ENCODE measurements at regions not wholly inside any gene's neighbourhood (a gene's known extent, or its start where the extent isn't known, plus 50 kb on each side); places are given as distances from the start of the nearest gene placed in this dataset.

- TF ChIP-seq SIN3A (IDR thresholded peaks at IDR 0.05; ENCODE audit: borderline replicate concordance, insufficient read depth, low read length): no peak
Observed at GRCh38 chr6:90431576-90431975, 134.9 kb upstream of the BACH2 start.

DNA sequence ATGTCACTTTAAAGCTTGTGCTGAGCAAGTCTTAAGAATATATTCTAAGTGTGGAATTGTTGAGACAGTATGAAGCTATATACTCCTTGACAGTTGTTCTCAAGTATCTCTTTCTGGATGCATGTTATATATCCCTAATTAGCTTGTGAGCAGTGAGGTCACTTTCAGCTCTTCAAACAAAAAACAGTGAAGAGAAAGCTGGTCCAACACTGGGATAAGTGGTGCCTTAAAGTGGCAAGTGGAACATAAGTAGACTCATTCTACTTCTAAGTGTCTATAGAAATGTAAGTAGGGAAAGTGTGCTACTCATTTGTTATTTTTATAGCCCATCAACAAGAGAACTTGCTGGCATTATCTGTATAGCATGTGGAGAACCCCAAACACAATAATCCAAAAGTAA lies 133.1 kb upstream of the BACH2 start:
- no peak for TF ChIP-seq FOXP2 (optimal IDR thresholded peaks at IDR 0.05; ENCODE audit: borderline replicate concordance, extremely low read depth, extremely low read length, insufficient read depth)
- no peak for TF ChIP-seq SIN3A (IDR thresholded peaks at IDR 0.05; ENCODE audit: borderline replicate concordance, insufficient read depth, low read length)
- no peak for TF ChIP-seq POLR2AphosphoS5 (IDR thresholded peaks at IDR 0.05; ENCODE audit: low read depth, low read length)
- TF ChIP-seq TAF1 (IDR thresholded peaks at IDR 0.05; ENCODE audit: borderline replicate concordance, insufficient read depth, low read length): no peak
- TF ChIP-seq, protein P1, sequence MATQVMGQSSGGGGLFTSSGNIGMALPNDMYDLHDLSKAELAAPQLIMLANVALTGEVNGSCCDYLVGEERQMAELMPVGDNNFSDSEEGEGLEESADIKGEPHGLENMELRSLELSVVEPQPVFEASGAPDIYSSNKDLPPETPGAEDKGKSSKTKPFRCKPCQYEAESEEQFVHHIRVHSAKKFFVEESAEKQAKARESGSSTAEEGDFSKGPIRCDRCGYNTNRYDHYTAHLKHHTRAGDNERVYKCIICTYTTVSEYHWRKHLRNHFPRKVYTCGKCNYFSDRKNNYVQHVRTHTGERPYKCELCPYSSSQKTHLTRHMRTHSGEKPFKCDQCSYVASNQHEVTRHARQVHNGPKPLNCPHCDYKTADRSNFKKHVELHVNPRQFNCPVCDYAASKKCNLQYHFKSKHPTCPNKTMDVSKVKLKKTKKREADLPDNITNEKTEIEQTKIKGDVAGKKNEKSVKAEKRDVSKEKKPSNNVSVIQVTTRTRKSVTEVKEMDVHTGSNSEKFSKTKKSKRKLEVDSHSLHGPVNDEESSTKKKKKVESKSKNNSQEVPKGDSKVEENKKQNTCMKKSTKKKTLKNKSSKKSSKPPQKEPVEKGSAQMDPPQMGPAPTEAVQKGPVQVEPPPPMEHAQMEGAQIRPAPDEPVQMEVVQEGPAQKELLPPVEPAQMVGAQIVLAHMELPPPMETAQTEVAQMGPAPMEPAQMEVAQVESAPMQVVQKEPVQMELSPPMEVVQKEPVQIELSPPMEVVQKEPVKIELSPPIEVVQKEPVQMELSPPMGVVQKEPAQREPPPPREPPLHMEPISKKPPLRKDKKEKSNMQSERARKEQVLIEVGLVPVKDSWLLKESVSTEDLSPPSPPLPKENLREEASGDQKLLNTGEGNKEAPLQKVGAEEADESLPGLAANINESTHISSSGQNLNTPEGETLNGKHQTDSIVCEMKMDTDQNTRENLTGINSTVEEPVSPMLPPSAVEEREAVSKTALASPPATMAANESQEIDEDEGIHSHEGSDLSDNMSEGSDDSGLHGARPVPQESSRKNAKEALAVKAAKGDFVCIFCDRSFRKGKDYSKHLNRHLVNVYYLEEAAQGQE (IDR thresholded peaks at IDR 0.05; ENCODE audit: insufficient read depth in 1 of 2, low read depth in 2 of 2, low read length in 2 of 2): no peak

DNA sequence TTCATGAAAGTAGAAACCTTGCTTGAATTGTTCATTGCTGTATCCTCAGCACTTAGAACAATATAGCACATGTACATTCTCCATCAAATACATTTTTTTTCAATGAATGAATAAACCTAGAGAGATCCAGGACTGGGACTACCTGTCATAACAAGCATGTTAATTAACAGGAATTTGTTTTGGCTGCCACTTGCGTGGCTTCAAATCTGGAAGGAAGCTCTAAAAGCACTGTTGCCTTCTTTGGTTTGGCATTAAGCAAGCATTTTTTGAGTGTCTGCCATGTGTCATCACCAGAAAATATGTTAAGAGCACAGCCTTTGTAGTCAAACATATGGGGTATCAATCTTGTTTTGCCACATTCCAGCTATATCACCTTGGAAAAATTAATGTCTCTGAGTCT lies 131.9 kb upstream of the BACH2 start:
- TF ChIP-seq SIN3A (IDR thresholded peaks at IDR 0.05; ENCODE audit: borderline replicate concordance, insufficient read depth, low read length): no peak
- TF ChIP-seq POLR2AphosphoS5 (IDR thresholded peaks at IDR 0.05; ENCODE audit: low read depth, low read length): no peak
- TF ChIP-seq, protein P1 (IDR thresholded peaks at IDR 0.05; ENCODE audit: insufficient read depth in 1 of 2, low read depth in 2 of 2, low read length in 2 of 2): no peak
- no peak for TF ChIP-seq TAF1 (IDR thresholded peaks at IDR 0.05; ENCODE audit: borderline replicate concordance, insufficient read depth, low read length)
- TF ChIP-seq FOXP2 (optimal IDR thresholded peaks at IDR 0.05; ENCODE audit: borderline replicate concordance, extremely low read depth, extremely low read length, insufficient read depth): no peak

- TF ChIP-seq, protein P1 (IDR thresholded peaks at IDR 0.05; ENCODE audit: insufficient read depth in 1 of 2, low read depth in 2 of 2, low read length in 2 of 2): no peak
- no peak for TF ChIP-seq TAF1 (IDR thresholded peaks at IDR 0.05; ENCODE audit: borderline replicate concordance, insufficient read depth, low read length)
- no peak for TF ChIP-seq POLR2AphosphoS5 (IDR thresholded peaks at IDR 0.05; ENCODE audit: low read depth, low read length)
- TF ChIP-seq SIN3A (IDR thresholded peaks at IDR 0.05; ENCODE audit: borderline replicate concordance, insufficient read depth, low read length): no peak
- TF ChIP-seq FOXP2 (optimal IDR thresholded peaks at IDR 0.05; ENCODE audit: borderline replicate concordance, extremely low read depth, extremely low read length, insufficient read depth): no peak
Observed at GRCh38 chr6:90425161-90425641, 128.6 kb upstream of the BACH2 start.

DNA sequence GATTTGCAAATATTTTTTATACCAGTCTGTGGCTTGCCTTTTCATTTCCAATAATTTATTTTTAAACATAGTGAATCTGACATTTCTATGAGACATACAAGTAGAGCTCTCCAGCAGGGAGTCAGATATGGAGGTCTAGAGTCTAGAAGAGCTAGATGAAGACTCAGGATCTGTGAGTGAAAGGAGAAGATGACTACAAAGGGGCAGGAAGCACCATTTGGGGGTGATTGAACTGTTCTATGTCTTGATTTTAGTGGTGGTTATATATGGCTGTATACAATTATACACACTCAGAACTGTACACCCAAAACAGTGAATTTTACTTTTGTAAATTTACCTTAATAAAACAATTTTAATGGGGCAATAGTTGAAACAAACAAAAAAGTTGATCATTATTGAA lies 127.9 kb upstream of the BACH2 start:
- TF ChIP-seq FOXP2 (optimal IDR thresholded peaks at IDR 0.05; ENCODE audit: borderline replicate concordance, extremely low read depth, extremely low read length, insufficient read depth): no peak
- no peak for TF ChIP-seq TAF1 (IDR thresholded peaks at IDR 0.05; ENCODE audit: borderline replicate concordance, insufficient read depth, low read length)
- TF ChIP-seq POLR2AphosphoS5 (IDR thresholded peaks at IDR 0.05; ENCODE audit: low read depth, low read length): no peak
- no peak for TF ChIP-seq SIN3A (IDR thresholded peaks at IDR 0.05; ENCODE audit: borderline replicate concordance, insufficient read depth, low read length)
- TF ChIP-seq, protein P1 (IDR thresholded peaks at IDR 0.05; ENCODE audit: insufficient read depth in 1 of 2, low read depth in 2 of 2, low read length in 2 of 2): no peak

All from PFSK-1 (cell line).